Amygdala (tissue), 56 donors: ENCODE measurements at regions not wholly inside any gene's neighbourhood (a gene's known extent, or its start where the extent isn't known, plus 50 kb on each side); places are given as distances from the start of the nearest gene placed in this dataset.
"Not testable (repeated sequence)": the region's sequence is repeated elsewhere in the genome, so short reads cannot be mapped to it uniquely, and the experiment has no call there.

Experiments used
- DNase-seq, 56 donors: peaks; one replicate each; lab custom pipeline; 2025; lab: John Stamatoyannopoulos, UW

DNA sequence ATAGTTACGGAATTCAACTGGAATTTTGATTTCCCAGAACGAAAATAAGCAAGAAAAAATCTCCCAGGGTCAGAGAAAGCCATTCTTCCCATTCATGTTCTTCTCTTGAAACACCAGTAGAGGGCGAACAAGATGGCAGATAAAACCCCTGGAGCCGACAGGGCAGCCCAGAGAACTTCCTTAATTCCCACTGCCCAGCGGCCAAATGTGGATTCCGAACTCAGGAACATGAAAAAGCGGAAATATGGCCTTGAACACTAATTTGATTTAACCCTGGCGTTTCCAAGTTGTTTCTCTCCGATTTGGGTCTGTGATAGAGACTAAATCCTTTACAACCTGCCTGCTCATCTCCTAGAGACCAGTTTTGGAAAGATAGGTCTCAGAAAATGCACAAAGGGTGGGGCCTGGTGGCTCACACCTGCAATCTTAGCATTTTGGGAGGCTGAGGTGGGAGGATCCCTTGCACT lies 100.7 kb upstream of the WAC start:
- peak in 31 of 56 donors; percentile 1 to 54 (median 7) for DNase-seq

DNA sequence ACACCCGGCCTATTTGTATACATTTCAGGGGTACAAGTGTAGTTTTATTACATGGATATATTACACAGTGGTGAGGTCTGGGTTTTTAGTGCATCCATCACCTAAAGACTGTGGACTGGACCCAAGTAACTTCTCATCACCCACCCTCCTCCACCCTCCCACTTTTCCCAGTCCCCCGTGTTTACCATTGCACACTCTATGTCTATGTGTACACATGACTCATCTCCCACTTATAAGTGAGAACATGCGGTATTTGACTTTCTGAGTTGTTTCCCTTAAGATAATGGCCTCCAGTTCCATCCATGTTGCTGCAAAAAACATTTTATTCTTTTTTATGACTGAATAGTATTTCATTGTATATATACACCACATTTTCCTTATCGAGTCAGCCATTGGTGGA lies 98.9 kb upstream of the WAC start:
- no peak for DNase-seq

DNA sequence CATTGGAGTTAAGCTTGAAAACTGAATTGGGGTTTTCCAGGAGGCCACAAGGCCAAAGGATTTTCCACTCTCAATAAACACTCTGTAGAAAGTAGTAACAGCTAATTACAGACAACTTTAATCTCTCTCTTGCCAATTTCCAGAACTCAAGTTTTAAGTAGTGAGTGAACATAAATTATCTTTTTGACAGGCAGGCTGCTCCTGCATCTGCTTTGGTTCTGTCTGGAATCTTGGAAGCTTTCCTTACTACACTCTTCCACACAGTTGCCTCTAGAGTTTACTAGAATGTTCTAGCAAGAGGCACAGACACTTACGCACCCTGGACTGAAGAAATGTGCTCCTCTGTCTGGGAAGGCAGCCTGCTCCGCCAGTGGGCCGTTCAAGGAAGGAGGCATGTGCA lies 90.5 kb upstream of the WAC start:
- DNase-seq = no peak

DNA sequence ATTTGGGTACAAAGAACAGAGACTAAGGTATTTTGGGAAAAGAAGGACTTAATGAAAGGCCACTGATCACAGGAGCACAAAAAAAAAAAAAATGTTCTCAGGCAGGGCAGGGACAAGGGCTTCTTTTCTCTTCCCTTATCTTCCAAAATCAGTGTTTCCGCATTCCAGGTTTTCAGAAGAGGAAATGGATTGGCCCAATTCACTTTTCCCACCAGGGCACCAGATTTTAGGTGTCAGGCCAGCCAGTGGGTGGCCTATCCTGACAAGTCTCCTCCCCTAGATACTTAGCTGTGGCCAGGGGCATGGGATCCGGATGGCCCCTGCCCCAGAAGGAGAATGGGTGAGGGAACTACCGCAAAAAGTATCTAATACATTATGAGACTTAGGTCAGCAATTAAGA lies 88.9 kb upstream of the WAC start:
- no peak for DNase-seq

DNA sequence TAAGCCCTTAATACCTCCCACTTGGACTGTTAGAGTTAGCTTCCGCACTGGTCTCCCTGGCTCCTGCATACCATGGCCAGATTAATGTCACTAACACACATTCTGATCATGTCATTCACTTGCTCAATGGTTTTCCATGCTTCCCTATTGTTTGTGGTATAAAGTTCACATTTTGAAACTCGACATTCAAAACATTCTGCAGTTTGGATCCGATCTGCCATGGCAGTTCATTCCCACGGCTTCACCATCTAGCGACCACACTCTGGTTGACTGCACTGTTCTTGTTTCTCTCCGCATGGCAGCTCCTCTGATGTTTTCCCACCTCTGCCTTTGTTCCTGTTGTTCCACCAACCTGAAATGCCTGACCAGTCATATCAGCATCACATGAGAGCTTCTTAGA lies 87.4 kb upstream of the WAC start:
- DNase-seq = no peak

DNA sequence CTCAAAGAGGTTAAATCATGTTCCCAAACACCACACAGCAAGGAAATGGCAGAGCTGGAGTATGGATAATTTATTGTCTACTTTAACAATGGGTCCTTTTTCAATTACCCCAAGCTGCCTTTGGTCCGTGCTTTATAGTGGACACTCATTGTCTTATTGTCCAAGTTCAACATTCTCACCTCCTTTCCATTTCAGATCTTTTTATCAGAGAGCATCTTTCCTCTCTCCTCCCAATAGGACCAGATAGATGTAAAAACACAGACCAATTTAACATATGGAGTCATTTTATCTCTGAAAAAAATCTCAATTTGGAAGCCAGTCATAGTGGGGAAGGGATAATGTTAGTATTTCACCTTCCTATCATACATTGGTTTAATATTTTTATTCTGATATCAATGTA lies 83.5 kb upstream of the WAC start:
- DNase-seq = no peak

DNA sequence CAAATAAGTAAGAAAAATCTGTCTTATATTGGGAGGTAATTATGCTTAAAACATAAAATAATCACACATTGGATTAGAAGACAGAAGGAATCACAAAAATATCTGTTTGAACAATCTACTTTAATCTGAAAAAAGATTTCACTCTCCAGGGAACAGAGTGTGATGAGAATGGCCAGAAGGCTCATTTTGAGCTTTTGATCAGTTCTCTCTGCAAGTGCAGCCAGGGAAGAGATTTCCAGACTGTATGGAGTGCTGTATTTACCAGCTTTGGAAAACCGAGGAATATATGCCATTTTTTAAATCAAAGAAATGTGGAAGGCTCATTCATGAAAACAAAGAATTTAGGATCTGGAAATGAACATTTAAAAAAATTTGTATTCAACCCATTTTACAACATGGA lies 83.0 kb upstream of the WAC start:
- DNase-seq = no peak

DNA sequence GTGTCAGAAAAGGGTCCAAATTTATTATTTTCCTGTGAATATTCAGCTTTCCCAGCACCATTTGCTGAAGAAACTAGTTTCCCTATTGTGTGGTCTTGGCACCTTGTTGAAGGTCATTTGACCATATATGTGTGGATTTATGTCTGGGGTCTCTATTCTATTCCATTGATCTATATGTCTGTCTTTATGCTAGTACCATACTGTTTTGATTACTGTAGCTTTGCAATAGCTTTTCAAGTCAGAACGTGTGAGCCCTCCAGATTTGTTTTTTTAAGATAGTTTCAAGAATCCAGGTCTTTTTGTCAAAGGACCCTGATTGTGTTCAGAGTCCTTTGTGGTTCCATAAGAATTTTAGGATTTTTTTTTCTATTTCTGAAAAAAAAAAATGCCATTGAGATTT lies 79.0 kb upstream of the WAC start:
- DNase-seq = no peak

DNA sequence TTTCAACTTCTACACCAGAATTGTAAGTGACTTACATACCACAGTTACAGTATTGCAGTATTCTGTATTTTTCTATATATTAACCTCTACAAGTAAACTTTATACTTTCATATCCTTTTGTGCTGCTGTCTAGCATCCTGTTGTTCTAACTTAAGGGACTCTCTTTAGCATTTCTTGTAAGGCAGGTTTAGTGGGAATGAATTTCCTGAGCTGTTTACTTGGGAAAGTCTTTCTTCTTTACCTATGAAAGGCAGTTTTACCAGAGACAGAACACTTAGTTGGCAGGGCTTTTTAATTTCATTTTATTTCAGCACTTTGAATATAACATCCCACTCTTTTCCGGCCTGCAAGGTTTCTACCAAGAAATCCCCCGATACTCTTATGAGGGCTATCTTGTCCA lies 75.8 kb upstream of the WAC start:
- no peak for DNase-seq

DNA sequence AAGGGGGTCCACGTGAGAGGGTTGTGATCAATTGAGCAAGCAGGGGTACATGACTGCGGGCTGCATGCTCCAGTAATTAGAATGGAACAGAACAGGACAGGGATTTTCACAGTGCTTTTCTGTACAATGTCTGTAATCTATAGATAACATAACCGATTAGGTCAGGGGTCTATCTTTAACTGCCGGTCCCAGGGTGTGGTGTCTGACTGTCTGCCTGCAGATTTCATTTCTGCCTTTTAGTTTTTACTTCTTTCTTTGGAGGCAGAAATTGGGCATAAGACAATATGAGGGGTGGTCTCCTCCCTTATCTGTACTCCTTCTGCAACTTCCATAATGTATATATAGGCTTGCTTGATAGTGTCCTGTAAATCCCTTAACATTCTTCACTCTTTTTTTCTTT lies 75.0 kb upstream of the WAC start:
- not testable (repeated sequence) for DNase-seq

DNA sequence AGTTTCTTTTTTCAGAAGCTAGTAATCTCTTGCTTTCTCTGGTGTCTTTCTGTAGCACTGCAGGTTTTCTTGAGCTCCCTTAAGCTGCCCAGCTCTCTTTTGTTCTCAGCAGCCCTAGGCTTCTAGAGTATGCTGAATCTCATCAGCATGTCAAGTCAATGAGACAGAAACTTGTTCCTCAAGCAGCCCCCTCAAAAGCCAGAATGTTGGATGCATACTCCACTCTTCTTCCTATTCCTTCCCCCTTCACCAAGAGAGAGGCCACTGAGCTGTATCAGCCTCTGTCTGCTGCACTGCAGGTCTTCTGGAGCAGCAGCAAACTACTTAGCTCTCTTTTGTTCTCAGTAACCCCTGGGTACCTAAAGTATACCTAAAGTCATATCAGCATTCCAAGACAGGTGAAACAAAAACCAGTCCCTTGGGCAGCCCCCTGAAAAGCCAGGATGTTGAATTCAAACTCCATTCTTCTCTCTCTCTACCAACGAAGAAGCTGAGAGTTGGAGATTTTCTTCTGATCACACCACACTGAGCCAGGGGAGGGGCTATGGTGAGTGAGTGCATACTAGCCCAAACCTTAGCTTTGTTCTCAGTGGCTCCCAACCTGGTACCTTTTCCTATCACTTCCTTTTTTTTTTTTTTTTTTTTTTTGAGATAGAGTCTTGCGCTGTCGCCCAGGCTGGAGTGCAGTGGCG lies 73.3 kb upstream of the WAC start:
- DNase-seq = no peak

DNA sequence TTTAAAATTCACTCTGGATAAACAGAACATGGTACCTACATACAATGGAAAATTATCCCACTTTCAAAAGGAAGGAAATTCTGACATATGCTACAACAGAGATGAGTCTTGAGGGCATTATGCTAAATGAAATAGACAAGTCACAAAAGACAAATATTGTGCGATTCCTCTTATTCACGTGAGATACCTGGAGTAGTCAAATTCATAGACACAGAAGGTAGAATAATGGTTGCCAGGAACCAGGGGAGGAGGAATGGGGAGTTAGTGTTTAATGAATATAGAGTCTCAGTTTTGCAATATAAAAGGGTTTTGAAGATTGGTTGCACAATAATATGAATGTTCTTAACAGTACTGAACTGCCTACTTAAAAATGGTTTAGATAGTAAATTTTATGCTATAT lies 69.8 kb upstream of the WAC start:
- DNase-seq = no peak

DNA sequence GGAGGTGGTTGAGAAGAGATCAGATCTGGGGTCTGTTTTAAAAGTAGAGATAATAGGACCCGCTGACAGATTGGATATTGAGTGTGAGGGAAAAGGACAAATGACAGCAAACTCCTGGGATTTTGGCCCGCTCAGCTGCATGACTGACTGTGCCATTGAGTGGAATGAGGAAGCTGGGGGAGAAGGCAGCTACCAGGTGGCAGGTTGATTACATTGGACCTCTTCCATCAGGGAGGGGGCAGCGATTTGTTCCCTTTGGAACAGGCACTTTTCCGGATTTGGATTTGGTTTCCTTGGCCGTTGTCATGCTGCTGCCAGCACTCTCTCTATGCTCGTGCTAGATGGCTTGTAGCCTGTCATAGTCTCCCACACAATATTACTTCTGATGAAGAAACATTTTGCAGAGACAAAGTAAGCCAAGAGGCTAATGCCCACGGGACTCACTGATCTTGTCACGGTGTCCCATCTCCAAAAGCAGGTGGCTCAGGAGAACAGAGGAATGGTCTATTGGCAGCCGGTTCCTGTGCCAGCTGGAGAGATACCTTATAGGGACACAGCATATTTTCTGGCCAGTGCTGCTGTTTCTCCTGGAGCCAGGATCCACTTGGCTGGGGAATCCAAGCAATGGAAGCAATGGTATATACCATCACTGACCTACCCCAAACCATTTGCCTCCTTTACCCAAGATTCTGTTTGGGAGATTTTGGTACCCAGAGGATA lies 69.1 kb upstream of the WAC start:
- no peak for DNase-seq

DNA sequence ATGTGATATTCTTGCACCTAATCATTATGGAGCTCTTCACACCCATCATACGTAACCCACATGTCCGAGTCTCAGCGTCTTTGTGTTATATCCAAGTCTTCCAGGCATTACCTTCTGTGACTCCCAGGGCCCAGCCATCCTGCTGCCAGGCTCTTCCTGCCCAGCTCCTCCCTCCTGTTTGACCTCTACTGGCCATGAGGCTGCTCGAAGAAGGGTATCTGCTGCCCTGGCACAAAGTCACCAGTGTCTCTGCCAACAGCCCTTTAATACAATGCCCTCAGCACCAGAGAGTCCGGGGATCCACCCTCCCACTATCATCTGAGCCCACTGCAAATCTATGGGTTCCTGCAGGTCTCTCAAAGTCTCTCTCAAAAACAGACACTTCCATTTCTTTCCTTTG lies 65.3 kb upstream of the WAC start:
- no peak for DNase-seq

DNA sequence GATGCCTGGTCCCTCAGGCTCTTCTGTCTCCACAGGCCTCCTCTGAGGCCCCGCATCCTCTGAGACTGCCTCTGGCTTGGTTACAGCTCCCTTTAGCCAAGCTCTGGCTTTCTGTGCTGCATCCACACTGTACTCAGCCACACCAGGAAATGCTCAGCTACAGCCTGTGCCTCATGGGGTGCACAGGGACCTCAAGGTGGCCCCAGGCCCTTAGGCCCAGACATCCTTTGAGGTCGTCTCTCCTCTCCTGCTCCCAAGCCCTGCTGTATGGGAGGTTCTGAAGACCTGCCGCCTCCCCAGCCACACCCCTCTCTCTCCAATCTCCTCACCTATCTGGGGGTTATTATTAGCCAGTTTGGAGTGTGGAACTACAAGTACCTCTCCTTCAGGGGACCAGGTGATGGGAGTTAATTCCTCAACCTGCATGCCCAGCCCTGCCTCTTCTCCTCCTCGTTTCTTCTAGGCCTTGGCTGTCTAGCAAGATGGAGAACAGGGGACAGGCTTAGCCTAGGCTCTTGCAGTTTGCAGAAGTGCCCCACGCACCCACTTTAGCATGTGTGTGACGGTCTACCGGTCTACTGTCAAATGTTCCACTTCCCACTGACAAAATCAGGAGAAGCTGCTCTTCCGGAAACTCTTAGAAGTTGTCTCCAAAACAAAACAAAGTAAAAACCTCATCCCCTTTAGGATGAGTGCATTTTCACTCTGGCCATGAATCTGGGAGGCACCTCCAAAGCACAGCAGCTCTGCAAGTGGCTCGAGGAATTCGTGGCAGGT lies 64.0 kb upstream of the WAC start:
- no peak for DNase-seq

DNA sequence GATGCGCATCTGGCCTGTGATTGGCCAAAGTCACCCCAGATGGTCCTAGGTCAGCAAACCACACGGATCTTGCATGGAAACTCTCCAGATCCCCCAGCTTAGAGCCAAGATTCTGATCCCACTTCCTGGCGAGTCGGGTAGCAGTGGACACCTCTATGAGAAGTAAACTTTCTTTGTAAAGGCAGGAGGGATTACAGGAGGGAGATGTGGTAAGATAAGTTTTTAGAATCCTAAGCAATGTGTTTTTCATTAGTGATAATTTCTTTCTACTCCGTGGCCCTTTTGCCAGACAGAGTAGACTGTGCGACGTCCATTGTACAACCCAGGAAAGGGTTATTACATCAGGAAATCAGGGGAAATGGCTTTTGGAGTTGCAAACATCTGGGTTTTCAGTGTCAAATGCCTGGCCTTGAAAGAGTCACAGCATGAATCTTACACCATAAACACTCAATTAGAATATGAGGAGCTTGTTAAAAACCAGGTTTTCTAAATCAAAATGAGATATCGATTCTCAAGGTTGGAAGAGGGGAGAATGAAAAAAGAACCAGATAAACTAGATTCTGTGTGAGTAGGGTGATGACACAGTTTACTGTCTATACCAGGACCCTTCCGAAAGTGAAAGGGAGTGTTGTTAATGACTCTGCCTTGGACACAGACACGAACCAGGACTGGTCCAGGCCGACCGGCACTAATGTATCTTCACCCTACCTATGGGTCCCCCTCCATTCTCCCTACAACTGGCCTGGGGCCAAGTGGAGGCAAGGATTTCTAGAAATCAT lies 61.9 kb upstream of the WAC start:
- no peak for DNase-seq

DNA sequence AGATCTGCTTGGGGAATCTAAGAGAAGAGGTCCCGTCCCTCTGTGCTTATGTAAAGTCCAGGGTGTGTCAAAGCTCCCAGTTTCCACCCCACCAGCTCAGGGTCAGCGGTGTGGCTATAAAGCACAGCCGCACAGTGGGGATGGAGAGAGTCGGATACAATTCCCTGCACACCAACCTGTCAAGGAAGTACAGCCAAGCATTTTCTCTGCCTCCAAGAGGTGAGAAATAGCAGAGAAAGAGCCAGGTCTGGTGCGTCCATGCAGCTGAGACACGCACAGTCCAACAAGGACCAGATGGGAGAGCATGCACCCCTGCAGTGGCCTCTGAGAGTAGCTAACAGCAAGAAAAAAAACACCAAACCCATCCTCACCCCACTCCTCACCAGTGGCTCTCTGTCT lies 61.3 kb upstream of the WAC start:
- no peak for DNase-seq

DNA sequence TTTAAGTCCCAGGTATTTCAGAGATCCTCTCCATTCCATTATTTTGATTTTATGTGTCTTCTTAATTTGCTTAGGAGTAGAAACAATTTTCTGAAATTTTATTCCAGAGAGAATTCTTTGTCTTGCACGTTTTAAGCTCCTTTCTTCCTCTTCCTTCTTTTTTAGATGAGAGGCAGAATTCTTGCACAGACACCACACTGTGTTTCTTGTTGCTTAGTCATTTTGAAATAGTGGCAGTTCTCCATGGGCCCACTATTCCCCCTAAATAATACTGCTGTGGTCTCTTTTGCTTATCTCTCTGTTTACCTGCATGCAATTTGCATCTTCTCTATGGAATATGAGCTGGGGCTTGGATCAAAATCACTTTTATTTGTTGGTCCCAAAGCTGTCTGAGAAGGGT lies 54.3 kb upstream of the WAC start:
- no peak for DNase-seq

DNA sequence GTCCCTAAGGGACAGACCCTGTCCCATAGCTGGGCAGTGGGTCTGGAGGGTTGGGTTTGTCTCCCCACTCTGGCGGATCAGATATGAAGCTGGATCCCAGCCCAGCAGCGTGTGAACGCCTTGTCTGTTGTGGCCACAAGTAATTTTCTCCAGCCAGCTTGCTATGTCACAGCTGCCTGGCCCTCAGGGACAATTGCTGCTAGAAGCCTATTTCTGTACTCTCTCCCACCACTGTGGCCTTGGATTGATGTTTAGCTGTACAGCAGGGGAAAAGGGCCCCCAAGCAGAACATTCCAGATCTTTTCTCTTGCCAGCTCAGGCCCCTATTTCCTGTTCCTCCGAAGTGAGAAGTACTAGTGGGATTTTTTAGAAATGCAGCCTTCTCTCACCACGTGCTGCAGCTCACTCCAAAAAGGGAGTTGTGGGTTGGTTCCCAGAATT lies 53.5 kb upstream of the WAC start:
- DNase-seq = no peak

DNA sequence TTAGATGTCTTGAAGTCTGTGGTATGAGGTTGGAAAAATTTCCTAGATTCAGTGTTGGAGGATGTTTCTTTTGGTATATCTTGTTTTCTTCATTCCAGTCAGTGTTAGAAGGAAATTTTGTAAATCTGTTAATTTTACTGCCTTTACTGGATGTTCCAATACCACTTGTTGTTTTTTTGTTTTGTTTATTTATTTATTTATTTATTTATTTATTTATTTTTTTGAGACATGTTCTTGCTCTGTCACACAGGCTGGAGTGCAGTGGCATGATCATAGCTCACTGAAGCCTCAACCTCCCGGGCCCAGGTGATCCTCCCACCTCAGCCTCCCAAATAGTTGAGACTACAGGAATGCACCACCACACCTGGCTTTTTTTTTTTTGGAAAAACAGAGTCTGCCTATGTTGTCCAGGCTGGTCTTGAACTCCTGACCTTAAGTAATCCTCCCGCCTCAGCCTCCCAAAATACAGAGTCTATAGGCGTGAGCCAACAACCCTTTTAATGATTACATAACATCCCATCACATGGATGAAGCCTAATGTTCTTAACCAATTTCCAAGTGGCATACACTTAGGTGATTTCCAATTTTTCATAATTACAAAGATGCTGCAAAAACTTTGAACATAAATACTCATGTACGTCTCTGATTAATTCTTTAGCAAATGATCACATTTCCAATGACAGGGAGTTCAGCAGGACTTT lies 52.8 kb upstream of the WAC start:
- DNase-seq = no peak
